Astrocyte of the spinal cord (primary cell): ENCODE measurements at regions not wholly inside any gene's neighbourhood (a gene's known extent, or its start where the extent isn't known, plus 50 kb on each side); places are given as distances from the start of the nearest gene placed in this dataset.

ENCODE experiments used
- DNase-seq: peaks from one replicate; pipeline ENCODE4 v3.0.0; 2011; ENCODE audit warnings: low read depth, low spot score
- H3K4me3 ChIP-seq: 2 replicates; pipeline ENCODE4 v1.5.1; 2011; ENCODE audit warnings: low read depth, mild to moderate bottlenecking, low read length, moderate library complexity
- CTCF ChIP-seq: IDR thresholded peaks from 2 replicates; pipeline ENCODE4 v1.5.1; 2012; ENCODE audit warnings: low read depth, mild to moderate bottlenecking, low read length, inconsistent platforms
- in situ Hi-C: cut with HindIII; loops from 2 replicates; pipeline ENCODE4 v1.10.0; 2017; ENCODE audit warnings: low sequenced_read_pairs

- DNase-seq, result no peak
- H3K4me3 ChIP-seq, result no peak overlapping the region
- no peak for TF ChIP-seq CTCF
- in situ Hi-C loops, result no loop called here
Measured at GRCh38 chr9:120303519-120303918, 276.4 kb downstream of the CDK5RAP2 start.

- in situ Hi-C loops, result no loop called here
- DNase-seq, result no peak
- no peak overlapping the region for H3K4me3 ChIP-seq
- no peak for TF ChIP-seq CTCF
Measured at GRCh38 chr9:120299785-120300184, 280.2 kb downstream of the CDK5RAP2 start.

- in situ Hi-C loops, result no loop called here
- no peak overlapping the region for H3K4me3 ChIP-seq
- no peak for TF ChIP-seq CTCF
- DNase-seq, result no peak
Measured at GRCh38 chr9:120294003-120294402, 286.0 kb downstream of the CDK5RAP2 start.

- in situ Hi-C loops, result no loop called here
Measured at GRCh38 chr9:120292606-120293005, 287.4 kb downstream of the CDK5RAP2 start.

GRCh38 chr9:120291050-120291449, 288.9 kb downstream of the CDK5RAP2 start:
- DNase-seq, result no peak
- no peak for TF ChIP-seq CTCF
- H3K4me3 ChIP-seq, result no peak overlapping the region
- in situ Hi-C loops, result no loop called here

More at GRCh38 chr9:120292606-120293005, 287.4 kb downstream of the CDK5RAP2 start:
- no peak for TF ChIP-seq CTCF
- no peak for DNase-seq
- no peak overlapping the region for H3K4me3 ChIP-seq

GRCh38 chr9:120289990-120290975, 289.7 kb downstream of the CDK5RAP2 start:
- in situ Hi-C loops, result no loop called here
- TF ChIP-seq CTCF, result no peak
- DNase-seq, result no peak
- H3K4me3 ChIP-seq, result no peak overlapping the region
